Osteocyte (in vitro differentiated cells): ENCODE measurements at regions not wholly inside any gene's neighbourhood (a gene's known extent, or its start where the extent isn't known, plus 50 kb on each side); places are given as distances from the start of the nearest gene placed in this dataset.

Experiments
- DNase-seq: peaks from one replicate; pipeline ENCODE4 v3.0.0; 2021; ENCODE audit warnings: mixed read lengths; ENCODE audit not compliant: unreplicated experiment; ENCODE audit errors: extremely low spot score
- H3K27ac Mint-ChIP-seq: one replicate; pipeline ENCODE4 v1.8.0; 2021; ENCODE audit warnings: mild to moderate bottlenecking, mixed read lengths; ENCODE audit not compliant: unreplicated experiment
- H3K27me3 Mint-ChIP-seq: one replicate; pipeline ENCODE4 v1.8.0; 2021; ENCODE audit warnings: mixed read lengths; ENCODE audit not compliant: unreplicated experiment
- H3K36me3 Mint-ChIP-seq: one replicate; pipeline ENCODE4 v1.8.0; 2021; ENCODE audit warnings: mixed read lengths; ENCODE audit not compliant: unreplicated experiment
- H3K4me1 Mint-ChIP-seq: one replicate; pipeline ENCODE4 v1.8.0; 2021; ENCODE audit warnings: mixed read lengths; ENCODE audit not compliant: unreplicated experiment
- H3K4me3 Mint-ChIP-seq: one replicate; pipeline ENCODE4 v1.8.0; 2021; ENCODE audit warnings: mild to moderate bottlenecking, moderate library complexity, mixed read lengths; ENCODE audit not compliant: unreplicated experiment
- H3K9me3 Mint-ChIP-seq: one replicate; pipeline ENCODE4 v1.8.0; 2021; ENCODE audit warnings: mixed read lengths; ENCODE audit not compliant: unreplicated experiment
- CTCF ChIP-seq: fragments of 200-600 bp; sonication (generic); IDR thresholded peaks from 2 replicates; pipeline ENCODE4 v1.5.0; 2021; ENCODE audit warnings: antibody characterized with exemption, mild to moderate bottlenecking, moderate library complexity

- peaks cover 51% of the 10 kb centered on the region for H3K9me3 Mint-ChIP-seq
- DNase-seq: no peak
Observed at GRCh38 chr5:4050203-4050602, 454.6 kb downstream of the IRX1 start.

GRCh38 chr5:4053136-4053535, 457.5 kb downstream of the IRX1 start:
- no peaks in the 10 kb centered on the region for H3K36me3 Mint-ChIP-seq

More at GRCh38 chr5:4050203-4050602, 454.6 kb downstream of the IRX1 start:
- TF ChIP-seq CTCF: no peak
- Mint-ChIP-seq H3K4me3 (no peak overlapping the region), H3K27ac (no peak overlapping the region), H3K36me3 (no peaks in the 10 kb centered on the region), H3K4me1 (no peaks in the 10 kb centered on the region), H3K27me3 (no peaks in the 10 kb centered on the region)

DNA sequence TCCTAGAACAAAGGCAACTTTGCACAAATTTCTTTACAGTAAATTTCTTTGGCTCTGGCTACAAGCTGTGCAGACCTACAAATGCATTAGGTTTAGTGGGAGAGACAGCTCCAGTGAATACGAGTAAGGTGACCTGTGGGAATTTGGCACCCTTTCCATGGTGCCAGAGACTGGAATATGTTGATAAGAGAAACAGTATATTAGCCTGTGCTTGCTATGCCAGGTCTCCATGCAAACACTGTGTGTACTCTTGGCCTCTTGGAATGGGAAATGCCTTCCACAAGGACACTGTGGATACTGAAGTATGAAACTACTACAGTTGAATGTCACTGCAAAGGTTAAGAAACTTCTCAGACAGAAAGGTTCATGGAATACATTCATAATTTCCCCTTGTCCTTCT, 458.5 kb downstream of the IRX1 start:
- H3K27me3 Mint-ChIP-seq: no peaks in the 10 kb centered on the region
- no peak overlapping the region for H3K27ac Mint-ChIP-seq
- peaks cover 41% of the 10 kb centered on the region for H3K9me3 Mint-ChIP-seq
- no peaks in the 10 kb centered on the region for H3K4me1 Mint-ChIP-seq
- DNase-seq: no peak
- H3K4me3 Mint-ChIP-seq: no peak overlapping the region
- no peak for TF ChIP-seq CTCF
- H3K36me3 Mint-ChIP-seq: no peaks in the 10 kb centered on the region

More at GRCh38 chr5:4053136-4053535, 457.5 kb downstream of the IRX1 start:
- no peak for DNase-seq
- Mint-ChIP-seq H3K27me3 (no peaks in the 10 kb centered on the region), H3K4me3 (no peak overlapping the region), H3K9me3 (peaks cover 45% of the 10 kb centered on the region), H3K4me1 (no peaks in the 10 kb centered on the region), H3K27ac (no peak overlapping the region)
- no peak for TF ChIP-seq CTCF

- no peak for DNase-seq
- no peak overlapping the region for H3K27ac Mint-ChIP-seq
- H3K27me3 Mint-ChIP-seq: no peaks in the 10 kb centered on the region
- H3K4me1 Mint-ChIP-seq: no peaks in the 10 kb centered on the region
- no peaks in the 10 kb centered on the region for H3K36me3 Mint-ChIP-seq
- H3K9me3 Mint-ChIP-seq: peaks cover 33% of the 10 kb centered on the region
- no peak overlapping the region for H3K4me3 Mint-ChIP-seq
- no peak for TF ChIP-seq CTCF
Observed at GRCh38 chr5:4058899-4059298, 463.3 kb downstream of the IRX1 start.

GRCh38 chr5:4065472-4066320, 470.1 kb downstream of the IRX1 start:
- Mint-ChIP-seq H3K27ac (no peak overlapping the region), H3K27me3 (no peaks in the 10 kb centered on the region)

More at GRCh38 chr5:4065472-4066320, 470.1 kb downstream of the IRX1 start:
- H3K9me3 Mint-ChIP-seq: peaks cover 53% of the 10 kb centered on the region
- no peak for TF ChIP-seq CTCF
- DNase-seq: no peak
- no peaks in the 10 kb centered on the region for H3K4me1 Mint-ChIP-seq
- H3K4me3 Mint-ChIP-seq: no peak overlapping the region
- no peaks in the 10 kb centered on the region for H3K36me3 Mint-ChIP-seq
